ENCODE measurements at regions not wholly inside any gene's neighbourhood (a gene's known extent, or its start where the extent isn't known, plus 50 kb on each side); places are given as distances from the start of the nearest gene placed in this dataset.

GRCh38 chr6:125678601-125679000, 70.8 kb upstream of the HEY2 start:
- DNase-seq (ENCODE audit: low spot score in 2 of 2): no peak
- intact Hi-C loops (cut with DNase I; ENCODE audit: low total_unique reads): no loop called here
- WGBS, 2 donors: 43 to 62% methylated on average over 4 of the region's 4 CpGs
- TF ChIP-seq CTCF (IDR thresholded peaks at IDR 0.05) (no peak), POLR2A (IDR thresholded peaks at IDR 0.05) (no peak)
- no peak overlapping the region for H3K4me3 ChIP-seq (ENCODE audit: low read depth, poor library complexity, severe bottlenecking)

- 57 to 61% methylated on average over 4 of the region's 4 CpGs for WGBS, 2 donors
- intact Hi-C loops (cut with DNase I; ENCODE audit: low total_unique reads): no loop called here
- no peak for DNase-seq (ENCODE audit: low spot score in 2 of 2)
- no peak overlapping the region for H3K4me3 ChIP-seq (ENCODE audit: low read depth, poor library complexity, severe bottlenecking)
- no peak for TF ChIP-seq CTCF (IDR thresholded peaks at IDR 0.05)
- no peak for TF ChIP-seq POLR2A (IDR thresholded peaks at IDR 0.05)
Observed at GRCh38 chr6:125679128-125679527, 70.3 kb upstream of the HEY2 start.

- 47 to 63% methylated on average over 2 of the region's 2 CpGs for WGBS, 2 donors
Observed at GRCh38 chr6:125679651-125680050, 69.8 kb upstream of the HEY2 start.

GRCh38 chr6:125682939-125683338, 66.5 kb upstream of the HEY2 start:
- no peak for TF ChIP-seq POLR2A (IDR thresholded peaks at IDR 0.05)
- no peak for DNase-seq (ENCODE audit: low spot score in 2 of 2)
- no peak overlapping the region for H3K4me3 ChIP-seq (ENCODE audit: low read depth, poor library complexity, severe bottlenecking)
- intact Hi-C loops (cut with DNase I; ENCODE audit: low total_unique reads): no loop called here

More at GRCh38 chr6:125679651-125680050, 69.8 kb upstream of the HEY2 start:
- DNase-seq (ENCODE audit: low spot score in 2 of 2): no peak
- H3K4me3 ChIP-seq (ENCODE audit: low read depth, poor library complexity, severe bottlenecking): no peak overlapping the region
- TF ChIP-seq POLR2A (IDR thresholded peaks at IDR 0.05) (no peak), CTCF (IDR thresholded peaks at IDR 0.05) (no peak)
- intact Hi-C loops (cut with DNase I; ENCODE audit: low total_unique reads): no loop called here

GRCh38 chr6:125688138-125688537, 61.3 kb upstream of the HEY2 start:
- whole genome bisulfite sequencing, 2 donors: 90 to 94% methylated on average over 1 of the region's 1 CpG
- no peak for TF ChIP-seq POLR2A (IDR thresholded peaks at IDR 0.05)
- TF ChIP-seq CTCF (IDR thresholded peaks at IDR 0.05): no peak

GRCh38 chr6:125693480-125693879, 56.0 kb upstream of the HEY2 start:
- intact Hi-C loops (cut with DNase I; ENCODE audit: low total_unique reads): no loop called here
- H3K4me3 ChIP-seq (ENCODE audit: low read depth, poor library complexity, severe bottlenecking): no peak overlapping the region
- TF ChIP-seq CTCF (IDR thresholded peaks at IDR 0.05) (no peak), POLR2A (IDR thresholded peaks at IDR 0.05) (no peak)
- no peak for DNase-seq (ENCODE audit: low spot score in 2 of 2)
- 0% methylated on average over 1 of the region's 1 CpG; no CpG with 5 or more reads in 1 of the 2 donors for WGBS, 2 donors

More at GRCh38 chr6:125688138-125688537, 61.3 kb upstream of the HEY2 start:
- intact Hi-C loops (cut with DNase I; ENCODE audit: low total_unique reads): no loop called here
- no peak for DNase-seq (ENCODE audit: low spot score in 2 of 2)
- H3K4me3 ChIP-seq (ENCODE audit: low read depth, poor library complexity, severe bottlenecking): no peak overlapping the region

Measured in lower leg skin (tissue), 4 donors.